GM12891 (cell line): ENCODE measurements at regions not wholly inside any gene's neighbourhood (a gene's known extent, or its start where the extent isn't known, plus 50 kb on each side); places are given as distances from the start of the nearest gene placed in this dataset.

Experiments
- POLR2A ChIP-seq: IDR thresholded peaks from 2 replicates; pipeline ENCODE4 v1.6.1; 2011; ENCODE audit warnings: low read depth, low read length, control low read depth
- POLR2AphosphoS5 ChIP-seq: IDR thresholded peaks from 2 replicates; pipeline ENCODE4 v1.6.1; 2011; ENCODE audit warnings: low read depth, low read length, control low read depth

DNA sequence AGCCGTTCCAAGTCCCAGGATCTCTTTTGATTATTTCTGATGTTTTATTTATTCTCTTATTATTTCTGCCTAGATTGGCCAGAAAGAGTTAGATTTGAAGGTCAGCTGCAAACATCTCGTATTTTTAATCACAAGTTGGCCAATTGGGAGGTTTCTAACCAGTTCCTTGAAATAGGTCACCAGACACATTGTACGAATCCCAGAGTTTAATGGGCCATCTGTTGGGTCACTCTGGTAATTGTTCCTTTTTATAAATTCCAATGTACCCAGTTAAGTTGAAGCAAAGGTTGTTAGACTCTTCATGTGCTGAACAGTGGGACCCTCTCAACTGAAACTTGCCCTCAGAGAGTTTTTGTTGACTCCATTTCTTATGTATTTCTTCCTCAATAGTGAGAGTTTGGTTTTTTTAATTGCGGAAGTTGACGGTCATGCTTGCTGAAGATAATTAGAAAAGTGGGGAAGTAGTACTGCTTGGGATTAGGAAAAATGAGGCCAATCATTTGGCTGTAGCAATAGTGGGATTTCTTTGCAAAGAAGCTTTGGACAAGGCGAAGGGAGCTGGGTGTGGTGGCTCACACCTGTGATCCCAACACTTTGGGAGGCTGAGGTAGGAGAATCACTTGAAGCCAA is 382.7 kb upstream of the RGS6 start:
- no peak for TF ChIP-seq POLR2A
- no peak for TF ChIP-seq POLR2AphosphoS5
